Fibroblast of lung (primary cell): ENCODE measurements at regions not wholly inside any gene's neighbourhood (a gene's known extent, or its start where the extent isn't known, plus 50 kb on each side); places are given as distances from the start of the nearest gene placed in this dataset.

Experiments
- DNase-seq, 2 donors: peaks; one replicate each; pipeline versions ENCODE4 v3.0.0 to v3.0.0-alpha.2; 2010; ENCODE audit warnings: low read depth in 2 of 2
- H2AFZ ChIP-seq: 2 replicates; pipeline ENCODE4 v1.5.1; 2012; ENCODE audit warnings: low read length, control low read depth, inconsistent platforms
- H3K27ac ChIP-seq: 2 replicates; pipeline ENCODE4 v1.5.1; 2011; ENCODE audit warnings: low read length, control low read depth; ENCODE audit not compliant: insufficient read depth
- H3K27me3 ChIP-seq: 2 replicates; pipeline ENCODE4 v1.5.1; 2011; ENCODE audit warnings: mild to moderate bottlenecking, low read length; ENCODE audit not compliant: control insufficient read depth, insufficient read depth
- H3K36me3 ChIP-seq: 2 replicates; pipeline ENCODE4 v1.5.1; 2011; ENCODE audit warnings: low read length; ENCODE audit not compliant: control insufficient read depth, insufficient read depth
- H3K4me1 ChIP-seq: 2 replicates; pipeline ENCODE4 v1.5.1; 2011; ENCODE audit warnings: low read length; ENCODE audit not compliant: control insufficient read depth, insufficient read depth; ENCODE audit errors: extremely low read depth
- H3K4me2 ChIP-seq: 2 replicates; pipeline ENCODE4 v1.5.1; 2011; ENCODE audit warnings: low read length, control low read depth; ENCODE audit not compliant: insufficient read depth; ENCODE audit errors: extremely low read depth
- H3K4me3 ChIP-seq, 4 experiments: fragments of 200-600 bp in 1 of 4; sonication (generic) in 1 of 4; replicated peaks in 1 of 4; 2 replicates each; pipeline ENCODE4 v1.5.1; 2011 to 2016; ENCODE audit warnings: low read length in 4 of 4, low read depth in 3 of 4, mild to moderate bottlenecking in 3 of 4, control low read depth in 2 of 4, inconsistent platforms in 1 of 4, mixed read lengths in 1 of 4; ENCODE audit not compliant: insufficient read depth in 1 of 4; ENCODE audit errors: control extremely low read depth in 1 of 4
- H3K79me2 ChIP-seq: 2 replicates; pipeline ENCODE4 v1.5.1; 2012; ENCODE audit warnings: mild to moderate bottlenecking, low read length, inconsistent platforms; ENCODE audit not compliant: control insufficient read depth, insufficient read depth
- H3K9ac ChIP-seq: 2 replicates; pipeline ENCODE4 v1.5.1; 2011; ENCODE audit warnings: mild to moderate bottlenecking, low read length, control low read depth; ENCODE audit not compliant: insufficient read depth
- H3K9me3 ChIP-seq: 2 replicates; pipeline ENCODE4 v1.5.1; 2012; ENCODE audit warnings: low read depth, low read length; ENCODE audit not compliant: control insufficient read depth, insufficient read depth
- H4K20me1 ChIP-seq: 2 replicates; pipeline ENCODE4 v1.5.1; 2011; ENCODE audit warnings: low read length; ENCODE audit not compliant: control insufficient read depth, insufficient read depth; ENCODE audit errors: extremely low read depth
- CTCF ChIP-seq, 2 donors: IDR thresholded peaks in 1 of 2; conservative IDR thresholded peaks in 1 of 2; 1 replicate in 1 of 2; 2 replicates in 1 of 2; pipeline ENCODE4 v1.5.1; 2011 to 2012; ENCODE audit warnings: low read length in 2 of 2, control low read depth in 1 of 2, inconsistent platforms in 1 of 2, low read depth in 1 of 2, mild to moderate bottlenecking in 1 of 2
- EZH2 ChIP-seq: IDR thresholded peaks from 2 replicates; pipeline ENCODE4 v1.5.1; 2012; ENCODE audit warnings: low read length, control low read depth, mild to moderate bottlenecking; ENCODE audit errors: missing control alignments

GRCh38 chr3:195011231-195011834, 259.6 kb downstream of the XXYLT1 start:
- Histone ChIP-seq H3K36me3 (no peaks in the 10 kb centered on the region), H4K20me1 (no peaks in the 10 kb centered on the region), H3K27me3 (peaks cover 10% of the 10 kb centered on the region), H3K4me3 (no peak overlapping the region), H3K4me2 (no peak overlapping the region), H3K4me1 (no peaks in the 10 kb centered on the region), H3K27ac (no peak overlapping the region), H3K9ac (no peak overlapping the region), H3K79me2 (no peaks in the 10 kb centered on the region), H3K9me3 (no peaks in the 10 kb centered on the region), H2AFZ (no peak overlapping the region)
- TF ChIP-seq CTCF (conservative IDR thresholded peaks at IDR 0.05 in 1 of 2, IDR thresholded peaks at IDR 0.05 in 1 of 2; ENCODE audit: low read depth in 1 of 2, low read length in 2 of 2) = no peak
- TF ChIP-seq EZH2 = no peak
- DNase-seq = no peak

GRCh38 chr3:195012100-195012499, 258.9 kb downstream of the XXYLT1 start:
- DNase-seq = no peak
- H3K4me3 ChIP-seq = no peak overlapping the region
- H3K9me3 ChIP-seq = no peaks in the 10 kb centered on the region
- no peaks in the 10 kb centered on the region for H4K20me1 ChIP-seq
- no peaks in the 10 kb centered on the region for H3K79me2 ChIP-seq
- H3K9ac ChIP-seq = no peak overlapping the region
- peaks cover 5% of the 10 kb centered on the region for H3K27me3 ChIP-seq
- H3K4me2 ChIP-seq = no peak overlapping the region
- H3K4me1 ChIP-seq = no peaks in the 10 kb centered on the region
- no peak overlapping the region for H3K27ac ChIP-seq
- no peaks in the 10 kb centered on the region for H3K36me3 ChIP-seq
- H2AFZ ChIP-seq = no peak overlapping the region
- no peak for TF ChIP-seq CTCF (conservative IDR thresholded peaks at IDR 0.05 in 1 of 2, IDR thresholded peaks at IDR 0.05 in 1 of 2; ENCODE audit: low read depth in 1 of 2, low read length in 2 of 2)
- TF ChIP-seq EZH2 = no peak

- no peaks in the 10 kb centered on the region for H3K9me3 ChIP-seq
- H3K79me2 ChIP-seq = no peaks in the 10 kb centered on the region
- no peak for DNase-seq
- no peak for TF ChIP-seq EZH2
- no peak overlapping the region for H3K4me3 ChIP-seq
- no peaks in the 10 kb centered on the region for H3K4me1 ChIP-seq
- no peak overlapping the region for H2AFZ ChIP-seq
- H3K9ac ChIP-seq = no peak overlapping the region
- no peaks in the 10 kb centered on the region for H4K20me1 ChIP-seq
- H3K27ac ChIP-seq = no peak overlapping the region
- H3K4me2 ChIP-seq = no peak overlapping the region
- H3K36me3 ChIP-seq = no peaks in the 10 kb centered on the region
- H3K27me3 ChIP-seq = peaks cover 9% of the 10 kb centered on the region
Measured at GRCh38 chr3:195012571-195012970, 258.4 kb downstream of the XXYLT1 start.
